Right atrium auricular region (tissue), 2 donors: ENCODE measurements at regions not wholly inside any gene's neighbourhood (a gene's known extent, or its start where the extent isn't known, plus 50 kb on each side); places are given as distances from the start of the nearest gene placed in this dataset.

ENCODE experiments used
- DNase-seq: peaks from one replicate; pipeline ENCODE4 v3.0.0-alpha.2; 2019; ENCODE audit warnings: low spot score
- H3K27ac ChIP-seq, 2 donors: fragments of 200-600 bp; sonication (generic); 1 replicate in 1 of 2; 2 replicates in 1 of 2; pipeline ENCODE4 v1.5.1; 2016 to 2019
- H3K27me3 ChIP-seq, 2 donors: fragments of 200-600 bp; sonication (generic); one replicate each; pipeline versions ENCODE4 v1.5.1 to v1.6.0; 2017 to 2019
- H3K36me3 ChIP-seq: fragments of 200-600 bp; sonication (generic); one replicate; pipeline ENCODE4 v1.5.1; 2016
- H3K4me1 ChIP-seq, 2 donors: fragments of 200-600 bp; sonication (generic); one replicate each; pipeline versions ENCODE4 v1.5.1 to v1.6.0; 2017 to 2019
- H3K4me3 ChIP-seq, 2 donors: fragments of 200-600 bp; sonication (generic); 1 replicate in 1 of 2; 2 replicates in 1 of 2; pipeline ENCODE4 v1.5.1; 2017 to 2019; ENCODE audit warnings: mild to moderate bottlenecking in 1 of 2, moderate library complexity in 1 of 2
- H3K9me3 ChIP-seq, 2 donors: fragments of 200-600 bp; sonication (generic); one replicate each; pipeline ENCODE4 v1.5.1; 2019
- TF ChIP-seq, protein P1 (sequence below), 2 donors: fragments of 200-600 bp; sonication (generic); IDR thresholded peaks; one replicate each; pipeline ENCODE4 v1.5.1; 2019; ENCODE audit warnings: antibody characterized with exemption in 2 of 2

GRCh38 chr14:44759277-44759676 is 202.5 kb downstream of the KLHL28 start:
- Histone ChIP-seq H3K36me3 (no peaks in the 10 kb centered on the region), H3K4me1 (no peaks in the 10 kb centered on the region), H3K9me3 (no peaks in the 10 kb centered on the region), H3K27me3 (no peaks in the 10 kb centered on the region), H3K4me3 (no peak overlapping the region), H3K27ac (no peak overlapping the region)
- no peak for DNase-seq
- TF ChIP-seq, protein P1, sequence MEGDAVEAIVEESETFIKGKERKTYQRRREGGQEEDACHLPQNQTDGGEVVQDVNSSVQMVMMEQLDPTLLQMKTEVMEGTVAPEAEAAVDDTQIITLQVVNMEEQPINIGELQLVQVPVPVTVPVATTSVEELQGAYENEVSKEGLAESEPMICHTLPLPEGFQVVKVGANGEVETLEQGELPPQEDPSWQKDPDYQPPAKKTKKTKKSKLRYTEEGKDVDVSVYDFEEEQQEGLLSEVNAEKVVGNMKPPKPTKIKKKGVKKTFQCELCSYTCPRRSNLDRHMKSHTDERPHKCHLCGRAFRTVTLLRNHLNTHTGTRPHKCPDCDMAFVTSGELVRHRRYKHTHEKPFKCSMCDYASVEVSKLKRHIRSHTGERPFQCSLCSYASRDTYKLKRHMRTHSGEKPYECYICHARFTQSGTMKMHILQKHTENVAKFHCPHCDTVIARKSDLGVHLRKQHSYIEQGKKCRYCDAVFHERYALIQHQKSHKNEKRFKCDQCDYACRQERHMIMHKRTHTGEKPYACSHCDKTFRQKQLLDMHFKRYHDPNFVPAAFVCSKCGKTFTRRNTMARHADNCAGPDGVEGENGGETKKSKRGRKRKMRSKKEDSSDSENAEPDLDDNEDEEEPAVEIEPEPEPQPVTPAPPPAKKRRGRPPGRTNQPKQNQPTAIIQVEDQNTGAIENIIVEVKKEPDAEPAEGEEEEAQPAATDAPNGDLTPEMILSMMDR (IDR thresholded peaks at IDR 0.05): no peak

DNA sequence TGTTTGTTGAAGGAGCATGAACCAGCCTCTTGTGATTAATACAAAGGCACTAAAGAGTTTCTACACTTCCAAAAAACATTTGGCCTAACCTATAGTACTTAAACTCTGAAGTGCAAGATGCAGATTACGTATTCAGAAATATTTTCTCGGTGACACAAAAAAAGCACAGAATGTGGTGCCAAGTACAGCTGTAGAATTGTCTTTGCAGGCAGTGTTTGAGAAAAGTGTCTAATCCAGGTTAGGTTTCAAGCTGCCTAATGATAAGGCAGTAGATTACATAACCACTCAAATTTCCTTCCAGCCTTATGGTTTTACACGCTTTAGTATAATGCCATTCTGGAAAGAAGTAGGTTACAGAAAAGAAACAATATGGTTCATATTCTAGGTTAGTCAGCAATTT is 205.2 kb downstream of the KLHL28 start:
- Histone ChIP-seq H3K9me3 (no peaks in the 10 kb centered on the region), H3K4me1 (no peaks in the 10 kb centered on the region), H3K27me3 (no peaks in the 10 kb centered on the region), H3K27ac (no peak overlapping the region), H3K4me3 (no peak overlapping the region), H3K36me3 (no peaks in the 10 kb centered on the region)
- DNase-seq: no peak
- TF ChIP-seq, protein P1 (IDR thresholded peaks at IDR 0.05): no peak

DNA sequence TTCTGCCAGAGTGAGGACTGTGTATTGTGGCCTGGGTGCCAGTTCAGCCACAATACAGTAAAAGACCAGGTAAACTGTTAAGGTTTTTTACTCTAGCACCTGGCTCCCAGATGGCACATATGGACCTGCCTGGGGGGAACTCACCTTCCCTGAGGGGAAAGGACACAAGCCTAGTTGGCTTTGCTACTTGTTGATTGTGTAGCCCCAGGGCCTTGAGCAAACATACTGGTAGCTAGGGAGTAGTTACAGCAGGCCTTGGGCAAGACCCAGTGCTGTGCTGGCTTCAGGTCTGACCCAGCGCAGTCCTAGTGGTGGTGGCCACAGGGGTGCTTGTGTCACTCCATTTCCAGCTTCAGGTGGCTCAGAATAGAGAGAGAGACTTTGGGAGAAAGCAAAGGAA is 216.4 kb downstream of the KLHL28 start:
- Histone ChIP-seq H3K36me3 (no peaks in the 10 kb centered on the region), H3K27ac (no peak overlapping the region), H3K27me3 (no peaks in the 10 kb centered on the region), H3K9me3 (peaks cover 0 to 12% of the 10 kb centered on the region in 2 donors), H3K4me1 (no peaks in the 10 kb centered on the region), H3K4me3 (no peak overlapping the region)
- DNase-seq: no peak
- TF ChIP-seq, protein P1 (IDR thresholded peaks at IDR 0.05): no peak

GRCh38 chr14:44742202-44742601 is 219.5 kb downstream of the KLHL28 start:
- DNase-seq: no peak
- no peaks in the 10 kb centered on the region for H3K36me3 ChIP-seq
- H3K27me3 ChIP-seq: no peaks in the 10 kb centered on the region
- H3K4me1 ChIP-seq: no peaks in the 10 kb centered on the region
- no peak overlapping the region for H3K4me3 ChIP-seq
- peaks cover 0 to 8% of the 10 kb centered on the region in 2 donors for H3K9me3 ChIP-seq
- no peak overlapping the region for H3K27ac ChIP-seq
- TF ChIP-seq, protein P1 (IDR thresholded peaks at IDR 0.05): no peak

- Histone ChIP-seq H3K27ac (no peak overlapping the region), H3K27me3 (no peaks in the 10 kb centered on the region), H3K4me3 (no peak overlapping the region), H3K4me1 (no peaks in the 10 kb centered on the region), H3K9me3 (peaks cover 0 to under 1% of the 10 kb centered on the region in 2 donors), H3K36me3 (no peaks in the 10 kb centered on the region)
- DNase-seq: no peak
- TF ChIP-seq, protein P1 (IDR thresholded peaks at IDR 0.05): no peak
Observed at GRCh38 chr14:44741431-44741830, 220.3 kb downstream of the KLHL28 start.

- H3K4me3 ChIP-seq: no peak overlapping the region
- no peaks in the 10 kb centered on the region for H3K36me3 ChIP-seq
- TF ChIP-seq, protein P1 (IDR thresholded peaks at IDR 0.05): no peak
- no peak overlapping the region for H3K27ac ChIP-seq
- DNase-seq: no peak
- H3K9me3 ChIP-seq: no peaks in the 10 kb centered on the region
- no peaks in the 10 kb centered on the region for H3K27me3 ChIP-seq
- no peaks in the 10 kb centered on the region for H3K4me1 ChIP-seq
Observed at GRCh38 chr14:44736326-44736725, 225.4 kb downstream of the KLHL28 start.
